NCI-H2107 treated with DMSO at 0.1 percent for 48 hours (cell line): ENCODE measurements at regions not wholly inside any gene's neighbourhood (a gene's known extent, or its start where the extent isn't known, plus 50 kb on each side); places are given as distances from the start of the nearest gene placed in this dataset.
"Not testable (repeated sequence)": the region's sequence is repeated elsewhere in the genome, so short reads cannot be mapped to it uniquely, and the experiment has no call there.

Source experiments
- DNase-seq: peaks from one replicate; lab custom pipeline; 2025; ENCODE audit not compliant: unreplicated experiment; lab: John Stamatoyannopoulos, UW

DNA sequence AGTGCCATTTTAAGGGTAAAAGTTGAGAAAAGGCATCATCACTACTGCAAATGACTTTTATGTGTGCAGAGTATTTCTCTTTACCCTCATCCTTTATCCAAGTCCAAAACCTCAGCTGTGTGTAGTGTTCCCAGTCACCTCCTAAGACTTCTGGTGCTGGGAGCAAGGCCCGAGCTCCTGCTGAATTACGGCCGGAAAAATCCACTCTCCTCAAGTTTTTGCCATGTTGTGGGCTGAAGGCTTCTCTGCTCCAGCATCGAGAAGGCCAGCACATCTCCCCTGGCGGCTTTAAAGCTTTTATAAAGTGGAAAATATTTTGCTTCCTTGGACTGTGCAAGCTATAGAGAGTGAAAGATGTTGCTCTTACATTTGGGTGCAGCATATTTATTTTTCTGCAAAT lies 153.2 kb upstream of the THBS2 start:
- DNase-seq = no peak

DNA sequence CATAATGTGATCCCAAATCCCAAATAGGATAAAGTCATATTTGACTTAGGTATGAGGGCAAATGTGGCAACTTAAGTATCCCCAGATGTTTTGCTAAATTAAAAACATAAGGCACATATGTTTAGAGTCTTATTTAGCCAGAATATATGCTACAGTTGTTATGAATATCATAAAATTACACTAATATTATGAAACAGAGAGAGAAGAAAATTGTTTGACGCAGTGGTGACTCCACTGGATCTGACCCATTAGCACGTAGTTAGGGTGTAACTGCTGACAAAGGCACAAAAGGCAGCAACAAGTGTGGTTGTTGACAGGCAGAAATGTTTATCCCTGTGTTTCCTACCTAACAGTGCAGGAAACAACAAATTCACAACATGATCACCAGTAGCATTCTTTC lies 152.4 kb upstream of the THBS2 start:
- DNase-seq = no peak

DNA sequence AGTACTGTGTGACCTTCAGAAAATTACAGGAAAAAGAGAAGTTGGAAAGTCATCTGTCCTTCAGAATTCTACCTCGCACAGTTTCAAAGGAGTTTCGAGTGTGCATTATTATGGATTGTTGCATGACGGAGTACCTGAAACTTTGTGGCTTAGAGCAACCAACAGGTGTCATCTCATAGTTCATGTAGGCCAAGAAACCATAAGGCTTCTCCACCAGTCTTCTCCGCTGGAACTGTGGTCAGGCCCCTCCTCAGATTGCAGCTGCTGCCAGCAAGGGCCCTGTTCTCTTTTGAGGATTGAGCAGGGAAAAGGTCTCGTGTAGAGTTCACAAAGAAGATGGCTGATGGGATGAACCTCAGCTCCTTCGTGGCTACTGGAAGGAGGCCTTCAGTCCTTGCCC lies 151.2 kb upstream of the THBS2 start:
- no peak for DNase-seq

DNA sequence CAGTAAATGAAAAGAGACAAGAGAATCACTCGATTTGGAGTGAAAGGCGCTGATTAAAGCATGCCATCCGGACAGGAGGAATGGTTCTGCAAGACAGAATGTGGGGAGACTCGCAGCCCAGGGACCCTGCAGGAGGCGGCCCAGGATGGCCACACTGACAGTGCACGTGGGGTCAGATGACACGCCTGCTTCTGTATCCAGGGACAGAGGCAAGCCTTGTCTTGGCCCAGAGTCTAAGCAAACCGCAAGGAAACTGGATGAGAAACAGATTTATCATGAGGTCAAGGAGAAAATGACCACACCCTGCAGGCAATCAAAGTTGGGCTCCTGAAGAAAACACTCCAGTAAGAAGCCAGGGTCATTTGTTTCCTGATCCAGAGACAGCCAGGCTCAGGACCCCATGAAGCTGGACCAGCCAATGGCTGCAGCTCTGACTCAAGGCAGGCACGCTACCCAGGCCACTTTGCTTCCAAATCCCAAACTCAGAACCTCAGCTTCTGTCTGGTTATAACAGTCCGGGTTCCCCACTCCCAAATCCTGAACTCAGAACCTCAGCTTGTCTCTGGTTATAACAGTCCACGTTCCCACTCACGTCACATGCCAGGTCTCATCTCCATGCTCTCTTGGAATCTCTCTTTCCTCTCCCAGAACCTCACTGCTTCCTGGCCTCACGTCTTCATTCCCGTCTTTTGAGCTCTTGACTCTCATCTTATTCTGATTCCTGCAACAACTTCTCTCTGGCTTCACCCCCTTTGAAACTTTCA lies 144.9 kb upstream of the THBS2 start:
- DNase-seq = no peak

DNA sequence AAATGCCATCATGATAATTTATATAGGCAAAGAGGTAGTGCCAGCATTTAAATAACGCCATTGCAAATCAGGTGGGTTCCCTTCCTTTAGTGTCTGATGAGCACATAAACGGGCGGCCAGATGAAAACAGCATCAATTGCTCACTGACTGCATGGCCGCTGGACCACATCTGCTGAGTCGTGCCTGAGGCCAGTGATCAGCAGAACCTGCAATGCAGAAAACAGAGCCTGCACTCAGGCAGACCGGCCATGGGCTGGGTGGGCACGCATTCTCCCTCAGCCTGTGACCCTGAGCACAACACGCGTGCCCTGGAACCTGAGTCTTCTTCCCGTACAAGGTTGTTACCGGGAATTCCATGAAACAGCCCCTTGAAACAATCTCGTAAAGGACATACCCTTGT lies 144.0 kb upstream of the THBS2 start:
- DNase-seq = no peak

DNA sequence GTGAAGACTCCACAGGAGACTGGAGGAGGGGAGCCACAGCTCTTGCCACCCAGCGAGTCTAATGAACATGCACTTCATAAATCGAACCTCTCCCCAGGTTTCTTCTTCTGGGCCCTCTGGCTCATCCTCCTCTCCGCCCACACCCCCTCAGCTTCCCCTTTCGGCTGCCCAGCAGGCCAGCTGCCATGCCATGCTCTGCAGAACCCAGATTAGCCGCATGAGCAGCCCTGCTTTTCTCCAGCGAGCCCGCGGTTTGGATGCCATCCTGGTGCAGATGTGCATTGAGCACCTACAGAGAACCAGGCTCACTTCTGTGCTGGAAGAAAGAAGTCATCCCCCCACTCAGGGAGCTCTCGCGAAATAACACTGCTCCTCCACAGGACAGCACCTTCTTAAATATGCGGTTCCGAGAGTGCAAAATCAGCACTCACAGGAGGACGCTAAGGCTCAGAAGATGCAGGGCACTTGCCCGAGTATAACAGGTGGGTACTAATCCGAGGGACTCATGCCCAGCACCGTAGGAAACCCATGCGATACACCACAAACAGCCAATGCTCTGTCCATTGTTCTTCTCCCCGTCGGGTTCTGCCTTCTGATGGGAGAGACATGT lies 143.0 kb upstream of the THBS2 start:
- no peak for DNase-seq

DNA sequence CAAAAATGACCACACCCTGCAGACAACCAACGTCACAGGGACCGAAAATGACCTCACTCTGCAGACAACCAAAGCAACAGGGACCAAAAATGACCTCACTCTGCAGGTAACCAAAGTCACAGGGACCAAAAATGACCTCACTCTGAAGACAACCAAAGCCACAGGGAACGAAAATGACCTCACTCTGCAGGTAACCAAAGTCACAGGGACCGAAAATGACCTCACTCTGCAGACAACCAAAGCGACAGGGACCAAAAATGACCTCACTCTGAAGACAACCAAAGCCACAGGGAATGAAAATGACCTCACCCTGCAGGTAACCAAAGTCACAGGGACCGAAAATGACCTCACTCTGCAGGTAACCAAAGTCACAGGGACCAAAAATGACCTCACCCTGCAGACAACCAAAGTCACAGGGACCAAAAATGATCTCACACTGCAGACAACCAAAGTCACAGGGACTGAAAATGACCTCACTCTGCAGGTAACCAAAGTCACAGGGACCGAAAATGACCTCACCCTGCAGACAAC lies 142.4 kb upstream of the THBS2 start:
- DNase-seq = not testable (repeated sequence)

DNA sequence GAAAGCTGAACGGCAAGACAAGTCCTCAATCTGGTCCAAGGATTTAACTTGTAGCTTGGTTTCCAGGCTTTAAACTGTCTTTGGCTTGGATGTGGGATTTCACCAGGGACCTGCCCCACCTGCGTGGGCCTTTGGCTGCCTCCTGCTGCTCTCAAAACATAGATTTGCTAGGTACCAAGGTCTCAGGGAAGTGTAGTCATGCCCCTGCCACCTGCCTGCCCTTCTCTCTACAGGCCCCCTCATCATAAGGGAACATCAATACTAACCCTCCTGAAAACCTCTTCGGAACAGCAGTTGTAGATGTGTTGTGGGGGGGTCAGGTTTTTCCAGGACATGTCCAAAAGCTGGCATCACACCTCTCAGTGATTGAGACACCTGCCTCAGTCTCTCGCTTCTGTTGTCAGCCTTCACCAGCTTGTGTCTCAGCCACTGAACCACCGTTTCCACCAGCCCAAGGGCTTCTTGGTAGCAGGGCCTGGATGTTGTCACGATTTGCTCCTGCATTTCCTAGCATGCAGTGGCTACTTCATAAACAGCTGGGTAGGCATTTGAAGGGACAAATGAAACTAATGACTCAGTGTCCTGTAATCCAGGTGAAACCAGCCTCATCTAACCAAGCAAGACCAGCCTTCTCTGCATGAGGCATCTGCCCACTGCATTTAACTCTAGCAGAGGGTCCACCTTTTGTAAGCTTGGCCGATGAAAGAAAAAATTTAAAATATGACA lies 141.6 kb upstream of the THBS2 start:
- no peak for DNase-seq

DNA sequence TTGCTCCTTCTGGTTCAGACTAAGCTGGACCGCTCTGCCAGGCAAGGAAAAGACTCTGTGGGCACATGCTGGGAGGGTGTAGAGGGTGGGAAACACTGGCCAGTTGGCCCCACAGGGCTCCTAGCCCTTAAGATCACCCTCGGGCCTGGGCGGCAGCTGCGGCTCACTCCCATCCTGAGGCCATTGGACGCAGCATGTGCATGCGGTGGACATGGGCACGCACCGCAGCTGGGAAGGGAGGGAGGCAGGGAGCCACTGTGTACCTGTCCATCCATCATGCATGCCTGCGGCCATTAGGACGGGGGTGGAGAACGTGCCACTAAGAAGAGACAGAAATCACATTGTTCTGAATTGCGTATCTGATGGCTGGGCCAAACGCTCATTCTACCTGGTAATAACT lies 140.1 kb upstream of the THBS2 start:
- no peak for DNase-seq

DNA sequence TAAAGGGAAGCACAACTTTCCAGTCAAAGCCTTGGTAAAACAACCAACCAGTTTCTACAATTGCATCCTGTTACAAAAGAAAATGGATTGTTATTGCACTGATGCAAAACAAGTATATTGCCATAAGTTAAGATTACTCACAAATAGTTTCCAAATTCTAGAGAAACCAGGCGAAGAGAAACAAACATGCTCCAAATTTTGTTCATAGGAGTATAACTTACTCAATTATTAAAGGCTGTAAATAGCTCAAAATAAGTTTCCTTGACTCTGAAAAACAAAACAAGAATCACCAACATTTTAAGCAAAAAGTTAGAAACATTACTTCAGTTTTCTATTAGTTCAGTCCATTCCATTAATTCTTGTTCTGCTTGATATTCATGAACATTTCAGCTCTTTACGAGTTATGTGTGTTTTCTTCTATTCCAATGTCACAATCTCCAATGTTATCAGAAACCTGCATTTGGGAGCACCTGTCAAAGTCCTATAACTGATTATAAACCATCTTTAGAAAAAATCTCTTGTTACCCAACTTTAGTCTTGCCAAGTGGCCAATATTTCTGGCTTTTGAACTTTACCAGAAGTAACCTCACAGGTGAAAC lies 137.9 kb upstream of the THBS2 start:
- DNase-seq = no peak

DNA sequence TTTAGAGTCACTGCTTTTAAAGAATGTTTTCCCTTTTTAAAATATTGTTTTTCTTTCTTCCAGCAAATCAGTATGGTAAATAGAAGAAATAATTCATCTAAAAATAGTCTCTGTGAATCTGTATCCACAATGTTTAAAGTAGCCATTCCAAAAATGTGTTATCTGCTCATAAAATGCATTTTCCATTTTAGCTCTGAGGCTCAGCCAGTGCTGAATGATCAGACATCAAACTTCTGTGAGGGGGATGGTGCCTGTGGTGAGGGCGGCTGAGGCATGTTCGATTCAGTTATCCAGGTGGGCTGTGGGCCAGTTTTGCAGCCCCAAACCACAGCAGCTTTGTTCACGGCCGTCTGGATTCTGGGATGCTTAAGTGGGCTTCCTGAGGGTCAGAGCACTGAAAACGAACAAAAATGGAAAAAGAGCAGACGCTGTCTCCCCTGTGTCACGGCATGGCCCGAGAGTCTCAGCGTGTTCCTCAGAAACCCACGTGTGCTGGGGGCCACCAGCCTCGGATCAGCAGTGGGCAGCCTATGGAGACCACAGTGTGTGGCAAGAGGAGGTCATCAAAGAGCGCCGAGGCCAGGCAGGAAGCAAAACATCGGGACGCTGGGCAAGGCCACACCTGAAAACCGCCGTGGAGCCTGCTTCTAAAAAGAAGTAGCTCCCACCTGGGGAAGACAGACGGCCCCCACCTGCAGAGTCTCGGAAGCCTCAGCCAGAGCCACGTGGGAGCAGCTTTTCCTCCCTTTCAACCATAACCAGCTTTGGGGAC lies 134.9 kb upstream of the THBS2 start:
- DNase-seq = no peak

DNA sequence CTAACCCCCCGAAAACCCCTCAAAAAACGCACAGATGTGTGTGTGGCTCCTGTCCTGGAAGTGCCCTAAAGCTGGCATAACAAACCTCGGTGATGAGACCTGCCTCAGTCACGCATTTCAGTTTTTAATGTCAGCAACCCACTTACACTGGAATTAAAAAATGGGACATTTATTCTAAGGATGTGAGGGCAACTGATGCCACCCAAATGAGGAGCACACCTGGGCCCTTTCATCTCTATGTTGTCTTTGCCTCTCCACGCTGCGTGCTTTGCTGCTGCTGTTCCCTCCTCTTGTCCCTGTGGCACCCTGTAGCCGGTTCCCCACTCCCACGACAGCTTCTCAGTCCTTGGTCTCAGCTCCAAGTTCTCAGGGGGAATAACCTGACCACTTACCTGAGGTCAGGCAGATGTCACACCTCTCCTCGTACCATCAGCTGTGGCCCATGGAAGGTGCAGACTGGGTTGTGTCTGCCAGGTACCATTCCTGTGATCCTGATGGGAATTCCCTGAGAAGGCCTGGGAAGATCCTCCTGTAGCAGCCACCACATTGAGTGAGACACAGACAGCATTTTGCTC lies 134.2 kb upstream of the THBS2 start:
- no peak for DNase-seq

DNA sequence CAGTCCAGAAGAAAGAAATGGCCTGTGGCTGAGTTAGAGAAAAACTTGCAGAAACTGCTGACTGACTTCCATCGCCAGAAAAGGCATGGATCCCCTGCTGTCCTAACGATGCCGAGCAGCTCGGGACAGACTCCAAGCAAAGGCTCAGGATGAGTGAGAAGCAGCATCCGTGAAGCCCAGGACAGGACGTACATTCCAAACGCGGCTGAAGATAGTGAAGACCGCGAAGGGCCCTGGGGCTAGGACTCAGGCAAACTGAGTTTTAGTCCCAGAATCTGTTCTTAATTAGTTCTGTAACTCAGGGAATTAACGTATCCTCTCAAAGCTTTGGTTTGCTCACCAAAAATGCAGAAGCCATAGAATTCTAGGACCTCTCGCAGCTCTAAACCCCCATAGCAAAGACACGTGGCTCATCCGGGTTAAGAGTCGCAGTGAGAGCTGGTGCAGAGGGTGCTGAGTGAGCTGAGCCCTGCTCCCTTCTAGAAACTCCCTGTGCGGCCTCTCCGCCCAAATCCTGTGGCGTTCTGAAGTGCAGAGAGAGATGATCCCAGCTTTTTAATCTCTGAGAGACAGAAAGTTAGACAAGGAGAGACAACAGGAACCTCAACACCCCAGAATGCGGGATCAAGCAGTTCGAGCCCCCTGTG lies 132.9 kb upstream of the THBS2 start:
- DNase-seq = no peak

DNA sequence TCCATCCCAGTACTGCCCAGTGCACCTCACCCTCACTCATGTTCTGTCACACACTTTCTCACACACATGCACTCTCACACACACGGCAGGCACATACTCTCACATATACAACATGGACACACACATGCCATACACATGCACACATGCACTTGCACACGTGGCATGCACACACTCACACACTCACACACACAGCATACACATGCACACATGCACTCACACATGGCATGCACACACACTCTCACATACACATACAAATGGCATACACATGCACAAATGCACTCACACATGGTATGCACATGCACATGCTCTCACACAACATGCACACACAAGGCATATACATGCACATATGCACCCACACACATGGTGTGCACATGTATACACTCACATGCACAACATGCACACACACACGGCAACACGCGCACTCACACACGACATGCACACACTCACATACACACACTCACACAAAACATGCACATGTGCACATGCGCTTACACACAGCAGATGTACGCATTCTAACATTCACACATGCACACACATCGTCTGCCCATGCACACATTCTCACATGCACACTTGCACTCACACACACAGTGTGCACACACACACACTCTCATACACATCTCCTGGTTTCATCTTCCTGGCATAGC lies 131.7 kb upstream of the THBS2 start:
- no peak for DNase-seq

DNA sequence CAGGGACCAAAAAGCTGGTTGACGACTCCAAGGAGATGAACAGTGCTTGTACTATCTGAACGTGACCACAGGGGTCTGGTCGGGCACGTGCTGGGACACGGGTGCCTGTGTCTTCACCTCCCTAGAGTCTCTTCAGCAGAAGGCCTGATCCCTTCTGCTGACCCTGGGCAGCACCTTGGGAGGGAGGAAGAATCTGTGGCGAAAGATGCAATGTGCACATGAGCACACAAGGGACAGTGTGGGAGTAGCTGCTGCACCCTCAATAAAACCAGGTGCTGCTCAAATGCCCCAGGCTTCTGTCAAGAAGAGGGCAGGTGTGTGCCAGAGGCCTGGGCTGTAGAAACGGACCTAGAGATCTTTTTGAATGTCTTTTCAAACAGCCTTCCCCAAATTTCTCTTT lies 130.6 kb upstream of the THBS2 start:
- DNase-seq = no peak

DNA sequence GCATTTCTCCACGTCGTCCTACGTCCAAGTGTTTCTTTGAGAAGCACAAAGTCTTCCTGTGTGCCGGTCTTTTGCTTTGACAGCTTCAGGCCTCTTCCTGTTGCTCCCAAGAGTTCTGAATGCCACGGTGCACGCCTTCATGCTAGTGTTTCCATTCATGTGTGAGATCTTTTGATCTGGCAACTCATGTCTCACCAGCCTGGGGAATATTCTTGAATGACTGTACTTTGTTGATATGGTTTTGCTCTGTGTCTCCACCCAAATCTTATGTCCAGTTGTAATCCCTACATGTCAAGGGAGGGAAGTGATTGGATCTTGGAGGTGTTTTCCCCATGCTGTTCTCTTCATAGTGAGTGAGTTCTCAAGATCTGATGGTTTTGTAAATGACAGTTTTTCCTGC lies 129.6 kb upstream of the THBS2 start:
- no peak for DNase-seq

DNA sequence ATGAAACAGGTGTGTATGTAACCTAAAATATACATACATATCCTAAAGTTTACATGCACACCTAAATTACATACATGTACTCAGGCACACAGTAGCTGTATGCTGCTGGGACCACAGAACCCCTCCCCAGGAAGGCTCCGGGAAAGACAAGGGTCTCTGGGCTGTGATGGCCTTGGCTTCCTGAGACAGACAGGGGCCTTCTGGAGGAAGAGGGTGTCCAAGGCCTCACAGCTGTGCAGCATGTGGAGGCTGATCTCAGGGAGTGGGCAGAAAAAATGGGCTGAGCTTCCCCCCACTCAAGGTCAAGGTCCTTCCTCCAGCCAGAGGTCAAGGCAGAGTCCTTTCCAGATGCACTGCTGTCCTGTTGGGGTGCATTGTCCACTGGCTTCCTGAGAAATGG lies 129.1 kb upstream of the THBS2 start:
- no peak for DNase-seq

DNA sequence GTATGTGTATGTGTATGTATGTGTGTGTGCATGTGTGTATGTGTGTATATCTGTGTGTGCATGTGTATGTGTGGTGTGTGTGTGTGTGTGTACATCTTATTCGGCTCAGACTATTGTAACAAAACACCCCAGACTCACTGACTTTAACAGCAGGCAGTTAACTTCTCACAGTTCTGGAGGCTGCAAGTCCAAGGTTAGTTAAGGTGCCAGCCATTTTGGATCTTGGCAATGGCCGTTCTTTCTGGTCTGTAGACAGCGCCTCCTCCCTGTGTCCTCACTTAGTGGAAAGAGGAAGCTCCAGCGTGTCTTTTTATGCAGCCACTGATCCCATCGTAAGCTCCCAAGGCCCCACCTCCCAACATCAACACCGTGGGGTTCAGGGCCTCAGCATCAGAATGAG lies 128.3 kb upstream of the THBS2 start:
- DNase-seq = no peak

DNA sequence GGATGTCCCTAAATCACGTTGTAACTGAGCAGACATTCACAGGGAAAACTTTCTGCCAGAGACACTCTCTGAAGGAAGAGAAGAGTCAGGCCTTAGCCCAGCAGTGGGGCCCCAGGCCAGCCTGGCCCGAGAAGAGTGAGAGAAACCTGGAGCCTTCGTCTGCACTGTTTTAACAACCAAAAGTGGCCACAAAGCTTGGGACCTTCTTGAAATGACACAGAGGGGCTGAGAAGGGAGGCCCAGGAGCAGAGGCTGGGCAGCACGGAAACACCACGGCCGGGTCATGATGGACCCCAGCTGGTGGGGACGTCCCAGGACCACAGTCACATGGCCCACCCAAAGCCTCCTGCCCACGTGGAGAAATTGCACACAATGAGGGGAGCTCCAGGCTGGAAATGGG lies 126.8 kb upstream of the THBS2 start:
- DNase-seq = no peak
